LHCN-M2 (cell line): ENCODE measurements at regions not wholly inside any gene's neighbourhood (a gene's known extent, or its start where the extent isn't known, plus 50 kb on each side); places are given as distances from the start of the nearest gene placed in this dataset.

ENCODE experiments used
- DNase-seq: peaks from one replicate; pipeline ENCODE4 v3.0.0-alpha.2; 2012; ENCODE audit warnings: low read depth

DNA sequence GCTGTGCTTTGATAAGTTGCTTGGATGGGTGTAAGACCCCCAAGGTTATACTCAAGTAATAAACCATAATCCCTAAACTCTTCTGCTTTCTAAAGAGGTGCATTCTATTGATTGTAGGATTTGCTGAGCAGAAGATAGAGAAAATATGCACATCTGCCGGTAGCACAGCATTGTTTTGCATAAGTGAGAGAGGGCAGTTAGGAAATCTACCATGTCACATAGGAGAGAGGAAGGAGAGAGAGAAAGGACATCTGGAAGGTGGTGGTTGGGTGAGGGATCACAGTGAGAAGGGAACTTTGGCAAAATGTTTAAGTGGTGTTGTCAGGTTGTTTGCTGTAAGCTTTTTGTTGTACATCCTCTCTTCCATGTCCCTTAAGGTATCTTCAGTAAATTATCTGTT is 73.6 kb upstream of the BDNF start:
- DNase-seq = no peak

DNA sequence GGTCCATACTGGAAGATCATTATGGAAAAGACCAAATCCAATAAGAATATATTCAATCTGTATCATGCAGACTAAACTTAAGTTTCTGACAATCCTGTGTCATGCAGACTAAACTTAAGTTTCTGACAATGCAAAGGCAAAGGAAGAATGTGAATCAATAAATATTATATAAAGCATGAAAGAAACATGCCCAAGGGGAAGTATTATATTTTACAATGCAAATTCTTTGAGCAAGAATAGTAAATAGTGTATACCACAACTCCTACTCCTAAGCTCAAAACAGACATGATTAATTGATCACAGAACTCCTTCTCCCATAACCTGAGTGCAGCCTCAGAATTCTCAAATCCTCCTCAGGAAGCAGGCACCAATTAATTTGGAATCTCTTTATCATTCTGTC is 71.3 kb upstream of the BDNF start:
- no peak for DNase-seq

DNA sequence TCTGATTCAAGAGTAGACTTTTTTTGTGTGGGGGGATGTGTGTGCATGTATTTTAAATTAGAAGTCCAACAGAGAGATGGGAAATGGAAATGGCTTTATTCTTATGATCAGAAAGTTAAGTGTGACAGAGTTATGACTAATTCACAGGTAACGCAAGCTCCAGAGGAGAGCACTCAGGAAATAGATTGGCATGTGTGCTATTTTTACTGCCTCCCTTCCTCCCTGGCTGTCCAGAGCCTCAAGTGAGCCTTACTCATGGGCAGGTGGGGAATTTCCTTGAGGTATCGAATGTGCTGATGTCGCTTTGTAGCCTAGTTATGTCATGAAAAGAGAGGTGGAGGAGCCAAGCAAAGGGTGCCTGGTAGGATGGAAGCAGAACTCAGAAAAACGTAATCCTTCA is 70.3 kb upstream of the BDNF start:
- DNase-seq = no peak

DNA sequence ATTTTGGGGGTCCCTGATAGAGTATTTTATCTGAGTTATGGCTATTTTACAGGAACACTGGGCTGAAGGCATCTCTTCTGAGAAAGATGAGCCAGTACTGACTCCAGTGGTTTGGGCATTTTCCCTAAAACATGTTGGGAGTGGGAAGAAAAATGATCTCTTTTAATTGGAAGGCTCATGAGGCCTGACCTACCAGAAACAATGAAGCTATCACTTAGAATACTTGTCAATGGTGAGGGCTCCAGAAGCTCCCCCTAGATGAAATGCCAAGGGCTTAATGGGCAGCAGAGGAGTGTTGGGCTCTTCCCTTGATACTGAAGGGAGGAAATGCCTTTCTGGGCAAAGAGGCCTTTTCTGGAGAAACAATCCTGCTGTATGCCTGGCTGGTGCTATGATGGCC is 63.5 kb upstream of the BDNF start:
- no peak for DNase-seq

DNA sequence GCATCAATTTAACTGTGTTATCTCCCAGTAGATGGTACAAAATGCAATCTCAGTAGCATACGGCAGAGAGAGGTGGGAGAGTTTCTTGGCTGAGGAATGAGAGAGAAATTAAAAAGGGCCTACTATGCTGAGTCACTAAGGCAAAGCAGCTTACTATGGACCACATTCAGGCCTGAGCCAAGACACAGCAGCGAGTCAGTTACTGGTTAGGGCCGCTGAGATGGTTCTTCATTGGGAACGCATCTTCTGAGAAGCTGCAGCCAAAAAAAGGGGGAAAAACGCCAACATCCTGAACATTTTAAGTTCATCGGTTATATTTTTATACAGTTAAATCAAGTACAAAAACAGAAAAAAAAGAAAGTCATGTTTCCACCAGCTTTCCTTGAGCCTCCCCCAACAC is 61.1 kb upstream of the BDNF start:
- DNase-seq = no peak

DNA sequence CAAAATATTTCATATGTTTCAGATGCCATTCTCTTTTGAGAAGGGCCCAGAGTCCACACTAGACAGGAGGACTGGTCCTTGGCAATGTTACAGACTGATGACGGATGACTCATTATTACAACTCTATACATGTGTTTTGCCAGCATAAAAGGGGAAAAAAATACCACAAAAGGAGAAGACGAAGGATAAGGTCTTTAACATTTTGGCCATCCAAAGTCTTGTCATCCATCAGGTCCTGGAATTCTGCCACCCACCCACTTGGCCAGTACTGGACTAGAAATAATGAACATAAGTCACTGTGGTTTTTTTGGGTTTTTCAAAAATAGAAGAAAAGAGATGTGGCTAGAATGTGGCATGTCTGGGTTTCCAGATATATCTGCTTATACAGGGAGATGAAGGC is 57.7 kb upstream of the BDNF start:
- peak; percentile 53 for DNase-seq

DNA sequence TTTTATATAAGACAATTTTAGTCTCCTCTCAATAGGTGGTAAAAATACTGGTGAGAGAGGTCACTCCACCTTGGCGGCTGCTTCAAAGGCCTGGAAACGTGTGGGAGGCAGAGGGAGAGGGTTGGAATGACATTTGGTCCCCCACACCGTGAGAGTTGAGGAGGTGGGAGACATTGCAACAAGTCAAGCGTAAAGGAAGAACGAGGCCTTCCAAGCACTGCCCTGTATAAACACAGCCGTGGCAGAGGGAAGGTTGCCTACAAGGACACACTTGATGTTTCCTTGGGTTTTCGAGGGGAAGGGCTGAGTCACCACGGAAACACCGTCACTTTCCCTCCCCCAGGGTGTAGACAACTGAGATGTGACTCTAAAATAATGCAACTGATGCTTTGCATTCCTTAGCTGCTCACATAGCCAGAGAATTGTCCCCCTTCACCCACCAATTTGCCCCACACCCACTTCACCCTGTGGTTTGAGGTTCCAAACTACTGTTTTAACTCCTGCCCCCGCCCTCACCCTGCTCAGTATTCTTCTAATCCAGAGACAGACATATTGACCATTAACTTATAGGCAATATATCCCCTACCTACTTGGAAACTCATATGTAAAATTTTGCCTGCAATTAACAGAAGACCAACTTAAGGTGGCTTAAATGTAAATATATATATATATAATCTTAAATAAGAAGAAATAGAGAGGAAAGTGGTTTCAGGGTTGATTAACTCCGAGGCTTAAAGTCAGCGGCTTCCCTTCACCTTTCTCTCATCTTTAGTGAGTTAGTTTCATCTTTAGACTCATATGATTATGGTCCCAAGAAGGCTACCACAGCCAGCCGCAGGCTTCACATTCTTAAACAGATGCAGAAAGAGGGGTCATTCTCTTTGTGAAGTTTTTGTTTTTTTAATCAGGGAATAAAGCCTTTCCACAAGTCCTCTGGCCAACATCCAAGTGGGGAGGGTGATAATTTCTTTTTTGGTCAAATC is 54.1 kb upstream of the BDNF start:
- no peak for DNase-seq
